SU-DHL-6 (cell line): ENCODE measurements at regions not wholly inside any gene's neighbourhood (a gene's known extent, or its start where the extent isn't known, plus 50 kb on each side); places are given as distances from the start of the nearest gene placed in this dataset.
"Not testable (repeated sequence)": the region's sequence is repeated elsewhere in the genome, so short reads cannot be mapped to it uniquely, and the experiment has no call there.

ENCODE experiments used
- EZH2phosphoT487 ChIP-seq: fragments of 200-600 bp; sonication (generic), shearing (Covaris generic); conservative IDR thresholded peaks from 2 replicates; pipeline ENCODE4 v1.6.1; 2018; ENCODE audit warnings: mild to moderate bottlenecking, antibody characterized with exemption, low read length, moderate library complexity, mixed read lengths
- TF ChIP-seq, protein P1 (sequence below): fragments of 200-600 bp; sonication (generic); IDR thresholded peaks from one replicate; pipeline ENCODE4 v1.5.1; 2017; ENCODE audit warnings: antibody characterized with exemption, mild to moderate bottlenecking, low read length, moderate library complexity; ENCODE audit not compliant: insufficient read depth, poor library complexity, severe bottlenecking

DNA sequence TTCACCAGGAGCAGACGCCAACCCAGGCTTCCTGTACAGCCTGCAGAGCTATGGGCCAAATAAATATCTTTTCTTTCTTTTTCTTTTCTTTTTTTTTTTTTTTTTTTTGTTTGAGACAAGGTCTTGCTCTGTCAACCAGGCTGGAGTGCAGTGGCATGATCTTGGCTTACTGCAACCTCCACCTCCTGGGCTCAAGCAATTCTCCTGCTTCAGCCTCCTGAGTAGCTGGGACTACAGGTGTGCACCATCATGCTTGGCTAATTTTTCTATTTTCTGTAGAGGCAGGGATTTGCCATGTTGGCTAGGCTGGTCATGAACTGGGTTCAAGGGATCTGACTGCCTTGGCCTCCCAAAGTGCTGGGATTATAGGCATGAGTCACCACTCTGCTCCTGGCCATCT is 423.7 kb upstream of the KCNMB2 start:
- TF ChIP-seq, protein P1, sequence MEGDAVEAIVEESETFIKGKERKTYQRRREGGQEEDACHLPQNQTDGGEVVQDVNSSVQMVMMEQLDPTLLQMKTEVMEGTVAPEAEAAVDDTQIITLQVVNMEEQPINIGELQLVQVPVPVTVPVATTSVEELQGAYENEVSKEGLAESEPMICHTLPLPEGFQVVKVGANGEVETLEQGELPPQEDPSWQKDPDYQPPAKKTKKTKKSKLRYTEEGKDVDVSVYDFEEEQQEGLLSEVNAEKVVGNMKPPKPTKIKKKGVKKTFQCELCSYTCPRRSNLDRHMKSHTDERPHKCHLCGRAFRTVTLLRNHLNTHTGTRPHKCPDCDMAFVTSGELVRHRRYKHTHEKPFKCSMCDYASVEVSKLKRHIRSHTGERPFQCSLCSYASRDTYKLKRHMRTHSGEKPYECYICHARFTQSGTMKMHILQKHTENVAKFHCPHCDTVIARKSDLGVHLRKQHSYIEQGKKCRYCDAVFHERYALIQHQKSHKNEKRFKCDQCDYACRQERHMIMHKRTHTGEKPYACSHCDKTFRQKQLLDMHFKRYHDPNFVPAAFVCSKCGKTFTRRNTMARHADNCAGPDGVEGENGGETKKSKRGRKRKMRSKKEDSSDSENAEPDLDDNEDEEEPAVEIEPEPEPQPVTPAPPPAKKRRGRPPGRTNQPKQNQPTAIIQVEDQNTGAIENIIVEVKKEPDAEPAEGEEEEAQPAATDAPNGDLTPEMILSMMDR: not testable (repeated sequence)
- TF ChIP-seq EZH2phosphoT487: not testable (repeated sequence)
